ENCODE measurements at regions not wholly inside any gene's neighbourhood (a gene's known extent, or its start where the extent isn't known, plus 50 kb on each side); places are given as distances from the start of the nearest gene placed in this dataset.

- TF ChIP-seq CTCF (IDR thresholded peaks at IDR 0.05): no peak
- TF ChIP-seq POLR2A (IDR thresholded peaks at IDR 0.05): no peak
These were observed 215.8 kb upstream of the SMIM31 start for GRCh38 chr4:164538097-164538496.
